PC-3 (cell line): ENCODE measurements at regions not wholly inside any gene's neighbourhood (a gene's known extent, or its start where the extent isn't known, plus 50 kb on each side); places are given as distances from the start of the nearest gene placed in this dataset.

Source experiments
- ATAC-seq: fragments of 200-7000 bp; cut with Tn5 transposase; 2 replicates; pipeline ENCODE4 v1.9.1; 2020; ENCODE audit warnings: mild to moderate bottlenecking, moderate library complexity
- BruUV-seq: library from RNA; stranded (reverse); fragments of 400-500 nt; replicated peaks from 2 replicates; lab custom pipeline; 2021; lab: Mats Ljungman, UMichigan
- CTCF ChIA-PET: fragments of 300-600 bp; sonication (Branson Sonifier 250); formaldehyde crosslinking; loops from one replicate; lab custom pipeline; 2022; ENCODE audit warnings: antibody characterized with exemption; lab: Charles Lee
- POLR2A ChIA-PET: fragments of 300-600 bp; sonication (Branson Sonifier 250); formaldehyde crosslinking; loops from one replicate; lab custom pipeline; 2022; ENCODE audit warnings: antibody characterized with exemption; ENCODE audit not compliant: unreplicated experiment; lab: Charles Lee
- DNase-seq: peaks from one replicate; pipeline ENCODE4 v3.0.0-alpha.2; 2015
- H2AFZ ChIP-seq: fragments of 300-600 bp; sonication (generic); 2 replicates; pipeline ENCODE4 v1.6.0; 2016; ENCODE audit warnings: antibody characterized with exemption, low read length
- H3F3A ChIP-seq: fragments of 300-600 bp; sonication (generic); one replicate; pipeline ENCODE4 v1.6.0; 2017; ENCODE audit warnings: antibody characterized with exemption, low read length, control low read depth, mild to moderate bottlenecking; ENCODE audit not compliant: unreplicated experiment
- H3K27ac ChIP-seq: fragments of 300-600 bp; sonication (generic); 2 replicates; pipeline ENCODE4 v1.5.1; 2016; ENCODE audit warnings: mild to moderate bottlenecking, low read length
- H3K27me3 ChIP-seq: fragments of 300-600 bp; sonication (generic); 2 replicates; pipeline ENCODE4 v1.6.1; 2016; ENCODE audit warnings: low read length, mixed read lengths
- H3K36me3 ChIP-seq: fragments of 300-600 bp; sonication (generic); 2 replicates; pipeline ENCODE4 v1.6.1; 2016; ENCODE audit warnings: low read depth, mixed run types, low read length, mixed read lengths
- H3K4me1 ChIP-seq: fragments of 300-600 bp; sonication (generic); 2 replicates; pipeline ENCODE4 v1.5.1; 2016; ENCODE audit warnings: low read length; ENCODE audit not compliant: insufficient read depth
- H3K4me2 ChIP-seq: fragments of 300-600 bp; sonication (generic); 2 replicates; pipeline ENCODE4 v1.6.0; 2016; ENCODE audit warnings: low read length
- H3K4me3 ChIP-seq: fragments of 300-600 bp; sonication (generic); 2 replicates; pipeline ENCODE4 v1.5.1; 2016; ENCODE audit warnings: mild to moderate bottlenecking, low read length, mixed read lengths
- H3K79me2 ChIP-seq: fragments of 300-600 bp; sonication (generic); 2 replicates; pipeline ENCODE4 v1.6.1; 2017; ENCODE audit warnings: low read length, mixed read lengths
- H3K9ac ChIP-seq: fragments of 300-600 bp; sonication (generic); 2 replicates; pipeline ENCODE4 v1.6.0; 2016; ENCODE audit warnings: mild to moderate bottlenecking, low read length
- H3K9me2 ChIP-seq: fragments of 300-600 bp; sonication (generic); replicated peaks from 2 replicates; pipeline ENCODE4 v1.6.1; 2016; ENCODE audit warnings: mixed run types, low read length, mixed read lengths
- H3K9me3 ChIP-seq: fragments of 300-600 bp; sonication (generic); 2 replicates; pipeline ENCODE4 v1.6.1; 2016; ENCODE audit warnings: low read length, mixed read lengths
- H4K20me1 ChIP-seq: fragments of 300-600 bp; sonication (generic); 2 replicates; pipeline ENCODE4 v1.6.1; 2016; ENCODE audit warnings: low read length, mixed read lengths
- EZH2 ChIP-seq: fragments of 300-600 bp; sonication (generic); IDR thresholded peaks from one replicate; pipeline ENCODE4 v1.6.1; 2017; ENCODE audit warnings: antibody characterized with exemption, mild to moderate bottlenecking, low read length; ENCODE audit not compliant: unreplicated experiment
- EZH2phosphoT487 ChIP-seq: fragments of 300-600 bp; sonication (generic); IDR thresholded peaks from 2 replicates; pipeline ENCODE4 v1.6.1; 2018; ENCODE audit warnings: mild to moderate bottlenecking, antibody characterized with exemption, low read length, borderline replicate concordance
- intact Hi-C: fragments of 100-400 bp; cut with micrococcal nuclease; formaldehyde crosslinking; loops from 2 replicates; pipeline ENCODE4 v1.9.0; 2023
- TF ChIP-seq, protein P1 (sequence below): fragments of 300-600 bp; sonication (generic); conservative IDR thresholded peaks from 2 replicates; pipeline ENCODE4 v1.5.1; 2017; ENCODE audit warnings: antibody characterized with exemption, low read depth, mild to moderate bottlenecking, low read length

DNA sequence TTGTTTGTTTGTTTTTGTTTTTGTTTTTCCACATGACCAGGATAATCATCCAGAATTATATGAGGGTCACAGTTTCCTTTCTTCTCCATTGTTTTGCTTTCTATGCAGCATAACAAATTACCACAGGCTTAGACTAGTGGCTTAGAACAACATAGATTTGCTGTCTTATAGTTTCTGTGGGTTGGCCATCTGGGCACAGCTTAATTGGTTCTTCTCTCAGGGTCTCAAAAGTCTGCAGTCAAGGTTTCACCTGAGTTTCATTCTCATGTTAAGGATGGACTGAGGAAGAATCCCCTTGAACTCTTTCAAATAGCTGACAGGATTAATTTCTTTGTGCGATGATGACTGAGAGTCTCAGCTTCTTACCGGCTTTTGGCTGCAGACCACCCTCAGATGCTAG lies 559.8 kb downstream of the PRDM9 start:
- BruUV-seq = no TSS peak
- Histone ChIP-seq H3K4me2 (no peak overlapping the region), H3K4me1 (peaks cover 48% of the 10 kb centered on the region), H3K4me3 (no peak overlapping the region), H3K9me2 (no peaks in the 10 kb centered on the region), H3K9me3 (no peaks in the 10 kb centered on the region), H3F3A (no peaks in the 10 kb centered on the region), H3K27me3 (no peaks in the 10 kb centered on the region), H3K36me3 (no peaks in the 10 kb centered on the region), H3K9ac (peak overlapping the region; percentile 69; the same call in 1 of the 2 replicates), H2AFZ (no peak overlapping the region), H3K27ac (peak overlapping the region; percentile 88), H3K79me2 (no peaks in the 10 kb centered on the region), H4K20me1 (no peaks in the 10 kb centered on the region)
- POLR2A ChIA-PET = no interaction called here
- no peak for DNase-seq
- ATAC-seq = no peak
- intact Hi-C loops = no loop called here
- TF ChIP-seq EZH2phosphoT487 = no peak
- TF ChIP-seq, protein P1, sequence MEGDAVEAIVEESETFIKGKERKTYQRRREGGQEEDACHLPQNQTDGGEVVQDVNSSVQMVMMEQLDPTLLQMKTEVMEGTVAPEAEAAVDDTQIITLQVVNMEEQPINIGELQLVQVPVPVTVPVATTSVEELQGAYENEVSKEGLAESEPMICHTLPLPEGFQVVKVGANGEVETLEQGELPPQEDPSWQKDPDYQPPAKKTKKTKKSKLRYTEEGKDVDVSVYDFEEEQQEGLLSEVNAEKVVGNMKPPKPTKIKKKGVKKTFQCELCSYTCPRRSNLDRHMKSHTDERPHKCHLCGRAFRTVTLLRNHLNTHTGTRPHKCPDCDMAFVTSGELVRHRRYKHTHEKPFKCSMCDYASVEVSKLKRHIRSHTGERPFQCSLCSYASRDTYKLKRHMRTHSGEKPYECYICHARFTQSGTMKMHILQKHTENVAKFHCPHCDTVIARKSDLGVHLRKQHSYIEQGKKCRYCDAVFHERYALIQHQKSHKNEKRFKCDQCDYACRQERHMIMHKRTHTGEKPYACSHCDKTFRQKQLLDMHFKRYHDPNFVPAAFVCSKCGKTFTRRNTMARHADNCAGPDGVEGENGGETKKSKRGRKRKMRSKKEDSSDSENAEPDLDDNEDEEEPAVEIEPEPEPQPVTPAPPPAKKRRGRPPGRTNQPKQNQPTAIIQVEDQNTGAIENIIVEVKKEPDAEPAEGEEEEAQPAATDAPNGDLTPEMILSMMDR = no peak
- TF ChIP-seq EZH2 = no peak
- CTCF ChIA-PET = no interaction called here

DNA sequence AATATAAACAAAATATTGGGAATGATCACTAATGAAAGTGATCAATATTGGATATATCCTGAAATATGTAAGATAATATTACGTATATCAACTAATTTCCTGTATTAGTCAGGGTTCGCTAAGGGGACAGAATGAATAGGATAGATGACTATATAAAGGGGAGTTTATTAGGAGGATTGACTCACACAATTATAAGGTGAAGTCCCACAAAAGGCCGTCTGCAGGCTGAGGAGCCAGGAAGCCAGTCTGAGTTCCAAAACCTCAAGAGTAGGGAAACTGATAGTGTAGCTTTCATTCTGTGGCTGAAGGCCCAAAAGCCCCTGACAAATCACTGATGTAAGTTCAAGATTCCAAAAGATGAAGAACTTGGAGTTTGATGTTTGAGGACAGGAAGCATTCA lies 561.1 kb downstream of the PRDM9 start:
- H3F3A ChIP-seq = no peaks in the 10 kb centered on the region
- peak; percentile 72 for DNase-seq
- 0 out of 2 replicates have a peak overlapping the region, but pooled peaks have one; percentile 9 for H2AFZ ChIP-seq

DNA sequence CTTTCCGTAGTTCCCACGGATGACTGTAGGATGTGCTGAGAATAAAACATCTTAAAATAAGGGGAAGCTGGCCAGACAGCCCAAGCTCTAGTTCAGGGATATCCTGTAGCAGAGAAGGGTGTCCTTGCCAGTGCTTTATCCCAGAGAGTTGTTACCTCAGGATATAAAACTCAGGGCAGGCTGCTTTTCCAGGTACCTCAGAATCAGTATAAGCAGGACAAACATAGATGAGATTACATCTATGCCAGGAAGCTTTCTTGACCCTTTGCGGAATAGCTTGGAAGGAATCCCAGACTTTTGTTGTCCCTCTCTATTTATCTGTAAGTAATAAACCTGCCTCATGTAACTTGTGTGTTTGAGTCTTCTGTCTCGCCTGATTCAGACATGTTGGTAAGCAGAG lies 565.7 kb downstream of the PRDM9 start:
- Histone ChIP-seq H3K27me3 (no peaks in the 10 kb centered on the region), H3K79me2 (no peaks in the 10 kb centered on the region), H3F3A (no peaks in the 10 kb centered on the region), H3K4me3 (no peak overlapping the region), H3K9me2 (no peaks in the 10 kb centered on the region), H3K27ac (peak overlapping the region; percentile 86), H3K4me2 (peak overlapping the region; percentile 35; the same call in 1 of the 2 replicates), H3K9ac (peak overlapping the region; percentile 55), H2AFZ (no peak overlapping the region), H3K4me1 (peaks cover 43% of the 10 kb centered on the region), H4K20me1 (no peaks in the 10 kb centered on the region), H3K36me3 (no peaks in the 10 kb centered on the region), H3K9me3 (no peaks in the 10 kb centered on the region)
- CTCF ChIA-PET = interaction anchor here (1.0 kb wide), 1 partner anchor 68 kb away, joined by 5 read pairs; no protein-coding TSS in a partner anchor
- intact Hi-C loops = no loop called here
- peak; percentile 95 for ATAC-seq
- DNase-seq = peak; percentile 93
- TF ChIP-seq EZH2 (no peak), EZH2phosphoT487 (no peak)
- TF ChIP-seq, protein P1 = no peak
- BruUV-seq = no TSS peak
- POLR2A ChIA-PET = no interaction called here

More for the DNA sequence above, 561.1 kb downstream of the PRDM9 start:
- Histone ChIP-seq H3K27ac (peak overlapping the region; percentile 88), H4K20me1 (no peaks in the 10 kb centered on the region), H3K36me3 (no peaks in the 10 kb centered on the region), H3K9me2 (no peaks in the 10 kb centered on the region), H3K9ac (peak overlapping the region; percentile 69), H3K79me2 (no peaks in the 10 kb centered on the region), H3K4me1 (peaks cover 58% of the 10 kb centered on the region), H3K27me3 (no peaks in the 10 kb centered on the region), H3K4me3 (no peak overlapping the region), H3K9me3 (no peaks in the 10 kb centered on the region), H3K4me2 (no peak overlapping the region)
- intact Hi-C loops = no loop called here
- TF ChIP-seq EZH2phosphoT487 = no peak
- TF ChIP-seq, protein P1 = no peak
- ATAC-seq = peak; percentile 29
- BruUV-seq = no TSS peak
- ChIA-PET POLR2A (no interaction called here), CTCF (no interaction called here)
